Urinary bladder (tissue), 3 donors: ENCODE measurements at regions not wholly inside any gene's neighbourhood (a gene's known extent, or its start where the extent isn't known, plus 50 kb on each side); places are given as distances from the start of the nearest gene placed in this dataset.
"Not testable (repeated sequence)": the region's sequence is repeated elsewhere in the genome, so short reads cannot be mapped to it uniquely, and the experiment has no call there.

Experiments used
- DNase-seq: peaks from one replicate; pipeline ENCODE4 v3.0.0-alpha.2; 2015; ENCODE audit errors: extremely low spot score
- H3K27ac ChIP-seq: one replicate; pipeline ENCODE4 v1.5.1; 2013; ENCODE audit warnings: low read depth, mild to moderate bottlenecking, moderate library complexity
- H3K36me3 ChIP-seq: one replicate; pipeline ENCODE4 v1.6.1; 2013; ENCODE audit warnings: mild to moderate bottlenecking, moderate library complexity; ENCODE audit not compliant: insufficient read depth
- H3K4me1 ChIP-seq: one replicate; pipeline ENCODE4 v1.6.1; 2013; ENCODE audit warnings: mild to moderate bottlenecking, moderate library complexity; ENCODE audit not compliant: insufficient read depth
- H3K4me3 ChIP-seq: one replicate; pipeline ENCODE4 v1.5.1; 2013; ENCODE audit warnings: low read depth, low read length
- WGBS: extraction: QIAGEN DNeasy Blood & Tissue Kit; methylation state at CpG from one replicate; pipeline ENCODE4 v1.1.7; 2013; 5-methylcytosine and 5-hydroxymethylcytosine counted together
- donor health status: healthy with polysubstance abuse.
- donor health status: healthy.

GRCh38 chr5:118502232-118502631, 486.1 kb downstream of the DTWD2 start:
- not testable (repeated sequence) for H3K27ac ChIP-seq, H3K36me3 ChIP-seq, H3K4me3 ChIP-seq, H3K4me1 ChIP-seq, DNase-seq
- WGBS, result 82% methylated on average over 9 of the region's 9 CpGs

GRCh38 chr5:118491351-118491750, 497.0 kb downstream of the DTWD2 start:
- Histone ChIP-seq H3K4me3 (no peak overlapping the region), H3K36me3 (no peaks in the 10 kb centered on the region), H3K4me1 (no peaks in the 10 kb centered on the region), H3K27ac (no peak overlapping the region)
- whole genome bisulfite sequencing, result 73% methylated on average over 1 of the region's 1 CpG
- no peak for DNase-seq

- H3K27ac ChIP-seq, result no peak overlapping the region
- WGBS, result 32% methylated on average over 3 of the region's 3 CpGs
- no peak for DNase-seq
- no peak overlapping the region for H3K4me3 ChIP-seq
- H3K4me1 ChIP-seq, result no peaks in the 10 kb centered on the region
- H3K36me3 ChIP-seq, result no peaks in the 10 kb centered on the region
These were observed 501.6 kb downstream of the DTWD2 start for GRCh38 chr5:118486647-118487225.

GRCh38 chr5:118479285-118479684, 509.1 kb downstream of the DTWD2 start:
- H3K36me3 ChIP-seq, result no peaks in the 10 kb centered on the region
- DNase-seq, result no peak
- WGBS, result 93% methylated on average over 2 of the region's 2 CpGs

GRCh38 chr5:118478852-118479251, 509.5 kb downstream of the DTWD2 start:
- Histone ChIP-seq H3K27ac (no peak overlapping the region), H3K4me1 (no peaks in the 10 kb centered on the region), H3K4me3 (no peak overlapping the region), H3K36me3 (no peaks in the 10 kb centered on the region)
- DNase-seq, result no peak
- 89% methylated on average over 8 of the region's 8 CpGs for WGBS

More at GRCh38 chr5:118479285-118479684, 509.1 kb downstream of the DTWD2 start:
- Histone ChIP-seq H3K27ac (no peak overlapping the region), H3K4me1 (no peaks in the 10 kb centered on the region), H3K4me3 (no peak overlapping the region)

GRCh38 chr5:118468085-118468484, 520.3 kb downstream of the DTWD2 start:
- no peaks in the 10 kb centered on the region for H3K36me3 ChIP-seq
- DNase-seq, result no peak
- H3K4me3 ChIP-seq, result no peak overlapping the region
- no peaks in the 10 kb centered on the region for H3K4me1 ChIP-seq
- H3K27ac ChIP-seq, result no peak overlapping the region

- Histone ChIP-seq H3K4me3 (no peak overlapping the region), H3K27ac (no peak overlapping the region), H3K4me1 (no peaks in the 10 kb centered on the region), H3K36me3 (no peaks in the 10 kb centered on the region)
- WGBS, result 69% methylated on average over 3 of the region's 3 CpGs
- no peak for DNase-seq
These were observed 521.2 kb downstream of the DTWD2 start for GRCh38 chr5:118467103-118467502.

- no peaks in the 10 kb centered on the region for H3K36me3 ChIP-seq
- H3K4me1 ChIP-seq, result no peaks in the 10 kb centered on the region
- H3K27ac ChIP-seq, result no peak overlapping the region
- no peak overlapping the region for H3K4me3 ChIP-seq
- no peak for DNase-seq
- WGBS, result 90% methylated on average over 5 of the region's 5 CpGs
These were observed 521.9 kb downstream of the DTWD2 start for GRCh38 chr5:118466418-118466817.

GRCh38 chr5:118462276-118462675, 526.1 kb downstream of the DTWD2 start:
- H3K4me1 ChIP-seq, H3K4me3 ChIP-seq, H3K27ac ChIP-seq, H3K36me3 ChIP-seq, DNase-seq: not testable (repeated sequence)
- WGBS, result 94% methylated on average over 2 of the region's 2 CpGs

- DNase-seq, result no peak
- WGBS, result 69% methylated on average over 3 of the region's 3 CpGs
- no peaks in the 10 kb centered on the region for H3K36me3 ChIP-seq
These were observed 526.9 kb downstream of the DTWD2 start for GRCh38 chr5:118461436-118461835.

GRCh38 chr5:118459490-118459889, 528.9 kb downstream of the DTWD2 start:
- DNase-seq, result no peak
- 86% methylated on average over 5 of the region's 5 CpGs for WGBS
- Histone ChIP-seq H3K4me3 (no peak overlapping the region), H3K27ac (no peak overlapping the region), H3K36me3 (no peaks in the 10 kb centered on the region), H3K4me1 (no peaks in the 10 kb centered on the region)

More at GRCh38 chr5:118461436-118461835, 526.9 kb downstream of the DTWD2 start:
- H3K27ac ChIP-seq, result no peak overlapping the region
- no peak overlapping the region for H3K4me3 ChIP-seq
- H3K4me1 ChIP-seq, result no peaks in the 10 kb centered on the region

GRCh38 chr5:118456085-118456484, 532.3 kb downstream of the DTWD2 start:
- 89% methylated on average over 1 of the region's 1 CpG for WGBS
- Histone ChIP-seq H3K4me1 (no peaks in the 10 kb centered on the region), H3K27ac (no peak overlapping the region)

GRCh38 chr5:118451697-118452247, 536.6 kb downstream of the DTWD2 start:
- 89% methylated on average over 3 of the region's 3 CpGs for WGBS
- Histone ChIP-seq H3K4me1 (no peaks in the 10 kb centered on the region), H3K27ac (no peak overlapping the region), H3K36me3 (no peaks in the 10 kb centered on the region), H3K4me3 (no peak overlapping the region)
- no peak for DNase-seq

More at GRCh38 chr5:118456085-118456484, 532.3 kb downstream of the DTWD2 start:
- no peak for DNase-seq
- Histone ChIP-seq H3K36me3 (no peaks in the 10 kb centered on the region), H3K4me3 (no peak overlapping the region)

- Histone ChIP-seq H3K36me3 (no peaks in the 10 kb centered on the region), H3K4me1 (no peaks in the 10 kb centered on the region), H3K4me3 (no peak overlapping the region), H3K27ac (no peak overlapping the region)
- WGBS, result 92% methylated on average over 7 of the region's 7 CpGs
- DNase-seq, result no peak
These were observed 537.6 kb downstream of the DTWD2 start for GRCh38 chr5:118450554-118451332.
